Liver (tissue), 8 donors: ENCODE measurements at regions not wholly inside any gene's neighbourhood (a gene's known extent, or its start where the extent isn't known, plus 50 kb on each side); places are given as distances from the start of the nearest gene placed in this dataset.

Experiments
- DNase-seq: peaks from one replicate; pipeline ENCODE4 v3.0.0-alpha.2; 2017; ENCODE audit warnings: low spot score
- H3K27ac ChIP-seq, 2 donors: one replicate each; pipeline ENCODE4 v1.7.0; 2013; ENCODE audit warnings: inconsistent platforms in 2 of 2, low read length in 2 of 2, control low read depth in 1 of 2, low read depth in 1 of 2, mild to moderate bottlenecking in 1 of 2
- H3K27me3 ChIP-seq, 4 donors: one replicate each; pipeline versions ENCODE4 v1.6.1 to v1.7.0; 2013; ENCODE audit warnings: low read length in 3 of 4, inconsistent platforms in 1 of 4, mild to moderate bottlenecking in 1 of 4, moderate library complexity in 1 of 4; ENCODE audit not compliant: control insufficient read depth in 4 of 4, insufficient read depth in 4 of 4
- H3K36me3 ChIP-seq, 4 donors: one replicate each; pipeline versions ENCODE4 v1.6.1 to v1.7.0; 2013; ENCODE audit warnings: low read length in 3 of 4, mild to moderate bottlenecking in 3 of 4, low read depth in 1 of 4, moderate library complexity in 1 of 4; ENCODE audit not compliant: control insufficient read depth in 4 of 4, insufficient read depth in 3 of 4
- H3K4me1 ChIP-seq, 4 donors: one replicate each; pipeline versions ENCODE4 v1.6.1 to v1.7.0; 2013; ENCODE audit warnings: low read length in 3 of 4, mild to moderate bottlenecking in 3 of 4, moderate library complexity in 1 of 4; ENCODE audit not compliant: control insufficient read depth in 4 of 4, insufficient read depth in 4 of 4
- H3K4me3 ChIP-seq, 3 donors: one replicate each; pipeline versions ENCODE4 v1.6.1 to v1.7.0; 2013; ENCODE audit warnings: low read length in 3 of 3, control low read depth in 1 of 3, low read depth in 1 of 3, mild to moderate bottlenecking in 1 of 3
- H3K9ac ChIP-seq, 2 donors: one replicate each; pipeline ENCODE4 v1.7.0; 2013; ENCODE audit warnings: low read length in 2 of 2, mild to moderate bottlenecking in 2 of 2, moderate library complexity in 2 of 2, control low read depth in 1 of 2, low read depth in 1 of 2
- H3K9me3 ChIP-seq, 4 donors: one replicate each; pipeline versions ENCODE4 v1.6.1 to v1.7.0; 2013; ENCODE audit warnings: low read length in 3 of 4; ENCODE audit not compliant: control insufficient read depth in 4 of 4
- ATF3 ChIP-seq: IDR thresholded peaks from 2 replicates; pipeline ENCODE4 v1.6.1; 2016; ENCODE audit warnings: antibody characterized with exemption
- CTCF ChIP-seq: fragments of 150-350 bp; IDR thresholded peaks from 2 replicates; pipeline ENCODE4 v1.5.1; 2017; ENCODE audit warnings: improper control_type of control experiment, low read depth, low read length; ENCODE audit not compliant: missing input control
- EGR1 ChIP-seq, 2 donors: IDR thresholded peaks; 2 replicates each; pipeline ENCODE4 v1.6.1; 2016 to 2018; ENCODE audit warnings: antibody characterized with exemption in 2 of 2, low read depth in 2 of 2
- FOXA1 ChIP-seq: IDR thresholded peaks from 2 replicates; pipeline ENCODE4 v1.6.1; 2016; ENCODE audit warnings: antibody characterized with exemption
- FOXA2 ChIP-seq: IDR thresholded peaks from 2 replicates; pipeline ENCODE4 v1.6.1; 2016; ENCODE audit warnings: antibody characterized with exemption
- GABPA ChIP-seq, 2 donors: IDR thresholded peaks in 1 of 2; conservative IDR thresholded peaks in 1 of 2; 2 replicates each; pipeline ENCODE4 v1.6.1; 2016; ENCODE audit warnings: antibody characterized with exemption in 2 of 2, mild to moderate bottlenecking in 1 of 2, moderate library complexity in 1 of 2
- HNF4A ChIP-seq, 2 donors: conservative IDR thresholded peaks; 2 replicates each; pipeline ENCODE4 v1.6.1; 2016; ENCODE audit warnings: antibody characterized with exemption in 2 of 2, mild to moderate bottlenecking in 2 of 2
- HNF4G ChIP-seq: IDR thresholded peaks from 2 replicates; pipeline ENCODE4 v1.6.1; 2016; ENCODE audit warnings: antibody characterized with exemption
- JUND ChIP-seq, 2 donors: IDR thresholded peaks; 2 replicates each; pipeline ENCODE4 v1.6.1; 2016; ENCODE audit warnings: antibody characterized with exemption in 2 of 2
- NR2F2 ChIP-seq: IDR thresholded peaks from 2 replicates; pipeline ENCODE4 v1.6.1; 2016; ENCODE audit warnings: antibody characterized with exemption
- RAD21 ChIP-seq, 2 donors: IDR thresholded peaks; 2 replicates each; pipeline ENCODE4 v1.6.1; 2016; ENCODE audit warnings: antibody characterized with exemption in 2 of 2, mild to moderate bottlenecking in 2 of 2
- RXRA ChIP-seq, 2 donors: IDR thresholded peaks; 2 replicates each; pipeline ENCODE4 v1.6.1; 2017 to 2018; ENCODE audit warnings: antibody characterized with exemption in 2 of 2, mild to moderate bottlenecking in 1 of 2
- SP1 ChIP-seq: IDR thresholded peaks from 2 replicates; pipeline ENCODE4 v1.6.1; 2018; ENCODE audit warnings: antibody characterized with exemption, mild to moderate bottlenecking
- TAF1 ChIP-seq: conservative IDR thresholded peaks from 2 replicates; pipeline ENCODE4 v1.6.1; 2016; ENCODE audit warnings: antibody characterized with exemption, mild to moderate bottlenecking
- YY1 ChIP-seq: IDR thresholded peaks from 2 replicates; pipeline ENCODE4 v1.6.1; 2016; ENCODE audit warnings: antibody characterized with exemption, mild to moderate bottlenecking
- ZBTB33 ChIP-seq: IDR thresholded peaks from 2 replicates; pipeline ENCODE4 v1.6.1; 2016; ENCODE audit warnings: antibody characterized with exemption
- WGBS: extraction: QIAGEN DNeasy Blood & Tissue Kit; methylation state at CpG from one replicate; pipeline ENCODE4 v1.1.7; 2013; 5-methylcytosine and 5-hydroxymethylcytosine counted together
- TF ChIP-seq, protein P1 (sequence below): IDR thresholded peaks from 2 replicates; pipeline ENCODE4 v1.6.1; 2016; ENCODE audit warnings: antibody characterized with exemption, mild to moderate bottlenecking
- TF ChIP-seq, protein P2 (sequence below): IDR thresholded peaks from 2 replicates; pipeline ENCODE4 v1.6.1; 2016; ENCODE audit warnings: antibody characterized with exemption
- donor health status: healthy.
- donor health status: healthy.
- donor health status: healthy.
- donor health status: healthy.
- donor health status: healthy.

DNA sequence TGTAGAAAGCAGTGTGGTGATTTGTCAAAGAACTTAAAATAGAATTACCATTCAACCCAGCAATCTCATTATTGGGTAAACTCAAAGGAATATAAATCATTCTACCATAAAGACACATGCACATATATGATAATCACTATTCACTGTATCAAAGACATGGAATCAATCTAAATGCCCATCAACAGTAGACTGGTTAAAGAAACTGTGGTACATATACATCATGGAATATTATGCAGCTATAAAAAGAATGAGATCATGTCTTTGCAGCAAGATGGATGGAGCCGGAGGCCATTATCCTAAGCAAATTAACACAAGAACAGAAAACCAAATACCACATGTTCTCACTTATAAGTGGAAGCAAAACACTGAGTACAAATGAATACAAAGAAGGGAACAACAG, 281.5 kb upstream of the MAGI2 start:
- Histone ChIP-seq H3K9me3 (peaks cover 0 to 6% (median 4%) of the 10 kb centered on the region in 4 donors), H3K27ac (no peak overlapping the region), H3K36me3 (no peaks in the 10 kb centered on the region), H3K27me3 (no peaks in the 10 kb centered on the region), H3K4me3 (no peak overlapping the region), H3K9ac (no peak overlapping the region), H3K4me1 (no peaks in the 10 kb centered on the region)
- WGBS = 96% methylated on average over 1 of the region's 1 CpG
- no peak for DNase-seq
- TF ChIP-seq ATF3 (no peak), JUND (IDR thresholded peaks at IDR 0.05) (no peak), YY1 (no peak), RAD21 (IDR thresholded peaks at IDR 0.05) (no peak), CTCF (no peak), HNF4A (conservative IDR thresholded peaks at IDR 0.05) (no peak), HNF4G (no peak), TAF1 (no peak), FOXA1 (no peak), FOXA2 (no peak), NR2F2 (no peak), EGR1 (IDR thresholded peaks at IDR 0.05; ENCODE audit: low read depth in 2 of 2) (no peak), RXRA (IDR thresholded peaks at IDR 0.05) (no peak), SP1 (no peak), ZBTB33 (no peak), GABPA (IDR thresholded peaks at IDR 0.05 in 1 of 2, conservative IDR thresholded peaks at IDR 0.05 in 1 of 2) (no peak)
- TF ChIP-seq, protein P1, sequence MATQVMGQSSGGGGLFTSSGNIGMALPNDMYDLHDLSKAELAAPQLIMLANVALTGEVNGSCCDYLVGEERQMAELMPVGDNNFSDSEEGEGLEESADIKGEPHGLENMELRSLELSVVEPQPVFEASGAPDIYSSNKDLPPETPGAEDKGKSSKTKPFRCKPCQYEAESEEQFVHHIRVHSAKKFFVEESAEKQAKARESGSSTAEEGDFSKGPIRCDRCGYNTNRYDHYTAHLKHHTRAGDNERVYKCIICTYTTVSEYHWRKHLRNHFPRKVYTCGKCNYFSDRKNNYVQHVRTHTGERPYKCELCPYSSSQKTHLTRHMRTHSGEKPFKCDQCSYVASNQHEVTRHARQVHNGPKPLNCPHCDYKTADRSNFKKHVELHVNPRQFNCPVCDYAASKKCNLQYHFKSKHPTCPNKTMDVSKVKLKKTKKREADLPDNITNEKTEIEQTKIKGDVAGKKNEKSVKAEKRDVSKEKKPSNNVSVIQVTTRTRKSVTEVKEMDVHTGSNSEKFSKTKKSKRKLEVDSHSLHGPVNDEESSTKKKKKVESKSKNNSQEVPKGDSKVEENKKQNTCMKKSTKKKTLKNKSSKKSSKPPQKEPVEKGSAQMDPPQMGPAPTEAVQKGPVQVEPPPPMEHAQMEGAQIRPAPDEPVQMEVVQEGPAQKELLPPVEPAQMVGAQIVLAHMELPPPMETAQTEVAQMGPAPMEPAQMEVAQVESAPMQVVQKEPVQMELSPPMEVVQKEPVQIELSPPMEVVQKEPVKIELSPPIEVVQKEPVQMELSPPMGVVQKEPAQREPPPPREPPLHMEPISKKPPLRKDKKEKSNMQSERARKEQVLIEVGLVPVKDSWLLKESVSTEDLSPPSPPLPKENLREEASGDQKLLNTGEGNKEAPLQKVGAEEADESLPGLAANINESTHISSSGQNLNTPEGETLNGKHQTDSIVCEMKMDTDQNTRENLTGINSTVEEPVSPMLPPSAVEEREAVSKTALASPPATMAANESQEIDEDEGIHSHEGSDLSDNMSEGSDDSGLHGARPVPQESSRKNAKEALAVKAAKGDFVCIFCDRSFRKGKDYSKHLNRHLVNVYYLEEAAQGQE = no peak
- TF ChIP-seq, protein P2, sequence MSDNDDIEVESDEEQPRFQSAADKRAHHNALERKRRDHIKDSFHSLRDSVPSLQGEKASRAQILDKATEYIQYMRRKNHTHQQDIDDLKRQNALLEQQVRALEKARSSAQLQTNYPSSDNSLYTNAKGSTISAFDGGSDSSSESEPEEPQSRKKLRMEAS = no peak
